ENCODE measurements at regions not wholly inside any gene's neighbourhood (a gene's known extent, or its start where the extent isn't known, plus 50 kb on each side); places are given as distances from the start of the nearest gene placed in this dataset.

DNA sequence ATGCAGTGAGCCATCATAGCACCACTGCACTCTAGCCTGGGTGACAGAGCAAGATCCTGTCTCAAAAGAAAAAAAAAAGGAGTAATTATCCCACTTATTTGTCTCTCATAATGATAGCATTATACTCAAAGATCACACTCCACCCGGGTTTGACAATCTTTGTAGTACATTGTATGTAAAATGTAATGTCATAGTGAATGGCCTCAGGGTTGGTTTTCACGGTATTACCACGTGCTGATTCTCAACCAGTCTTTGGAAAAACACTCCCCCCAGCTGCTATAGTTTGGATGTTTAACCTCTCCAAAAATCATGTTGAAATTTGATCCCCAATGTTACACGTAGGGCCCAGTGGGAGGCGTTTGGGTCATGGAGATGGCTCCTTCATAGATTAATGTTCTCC lies 402.4 kb upstream of the GRAMD2B start:
- dilution Hi-C loops (cut with MboI; ENCODE audit: extremely low pct_ligation_motif_present, low sequenced_read_pairs) (no loop called here), intact Hi-C loops (cut with micrococcal nuclease) (no loop called here)
- no peaks in the 10 kb centered on the region for H3K9me3 ChIP-seq (replicated peaks; ENCODE audit: control insufficient read depth, insufficient read depth, low read length)
- no peaks in the 10 kb centered on the region for H3K9me1 ChIP-seq (replicated peaks; ENCODE audit: control insufficient read depth, extremely low read depth, insufficient read depth, low read length)
- H3K4me1 ChIP-seq (ENCODE audit: control insufficient read depth, extremely low read depth, insufficient read depth, low read length): no peaks in the 10 kb centered on the region
- no peaks in the 10 kb centered on the region for H3K27me3 ChIP-seq (ENCODE audit: control insufficient read depth in 2 of 2, insufficient read depth in 2 of 2, low read length in 2 of 2)
- DNase-seq (ENCODE audit: low read depth, low spot score) (no peak), FAIRE-seq (no peak)
- ChIA-PET CTCF (no interaction called here), POLR2A (no interaction called here)
- no TSS peak for BruUV-seq (replicated peaks)
- H3K4me3 ChIP-seq (replicated peaks in 1 of 3; ENCODE audit: insufficient read depth in 1 of 3, low read depth in 1 of 3, low read length in 3 of 3): no peak overlapping the region
- TF ChIP-seq MYC (IDR thresholded peaks at IDR 0.05; ENCODE audit: low read depth, low read length) (no peak), JUN (IDR thresholded peaks at IDR 0.05; ENCODE audit: borderline replicate concordance, insufficient read depth, insufficient read length, low read depth) (no peak), FOS (IDR thresholded peaks at IDR 0.05; ENCODE audit: borderline replicate concordance, insufficient read depth, low read length) (no peak), POLR2A (IDR thresholded peaks at IDR 0.05; ENCODE audit: low read depth, low read length) (no peak), GATA2 (IDR thresholded peaks at IDR 0.05; ENCODE audit: insufficient read depth, insufficient read length, low read depth, low read length) (no peak), POLR2AphosphoS5 (IDR thresholded peaks at IDR 0.05; ENCODE audit: insufficient read depth, low read depth, low read length) (no peak), CTCF (IDR thresholded peaks at IDR 0.05; ENCODE audit: extremely low read depth in 1 of 2, insufficient read depth in 1 of 2, low read depth in 1 of 2, low read length in 2 of 2) (no peak), MAX (IDR thresholded peaks at IDR 0.05; ENCODE audit: insufficient read depth, insufficient read length) (no peak), EZH2 (IDR thresholded peaks at IDR 0.05; ENCODE audit: borderline replicate concordance, low read depth, low read length, severe bottlenecking) (no peak)
- no peaks in the 10 kb centered on the region for H3K79me2 ChIP-seq (ENCODE audit: control insufficient read depth, insufficient read depth, low read length)
- H3K4me2 ChIP-seq (ENCODE audit: insufficient read depth, low read length): no peak overlapping the region
- no peaks in the 10 kb centered on the region for H3K36me3 ChIP-seq (ENCODE audit: control insufficient read depth in 2 of 2, extremely low read depth in 1 of 2, insufficient read depth in 2 of 2, low read length in 2 of 2)
- H2AFZ ChIP-seq (ENCODE audit: low read depth, low read length): no peak overlapping the region
- H3K27ac ChIP-seq (ENCODE audit: insufficient read depth, low read depth, low read length): no peak overlapping the region
- no peak overlapping the region for H3K9ac ChIP-seq (replicated peaks; ENCODE audit: extremely low read depth, insufficient read depth, low read length)
- no peaks in the 10 kb centered on the region for H4K20me1 ChIP-seq (replicated peaks; ENCODE audit: control insufficient read depth, extremely low read depth, insufficient read depth, low read length)

Data from endothelial cell of umbilical vein (primary cell).